Hepatic stellate cell (primary cell): ENCODE measurements at regions not wholly inside any gene's neighbourhood (a gene's known extent, or its start where the extent isn't known, plus 50 kb on each side); places are given as distances from the start of the nearest gene placed in this dataset.

ENCODE experiments used
- DNase-seq: peaks from one replicate; pipeline ENCODE4 v3.0.0; 2011; ENCODE audit warnings: low spot score

GRCh38 chr19:30153326-30154210 is 211.5 kb downstream of the URI1 start:
- DNase-seq, result no peak

- no peak for DNase-seq
Observed at GRCh38 chr19:30154410-30154809, 212.4 kb downstream of the URI1 start.

DNA sequence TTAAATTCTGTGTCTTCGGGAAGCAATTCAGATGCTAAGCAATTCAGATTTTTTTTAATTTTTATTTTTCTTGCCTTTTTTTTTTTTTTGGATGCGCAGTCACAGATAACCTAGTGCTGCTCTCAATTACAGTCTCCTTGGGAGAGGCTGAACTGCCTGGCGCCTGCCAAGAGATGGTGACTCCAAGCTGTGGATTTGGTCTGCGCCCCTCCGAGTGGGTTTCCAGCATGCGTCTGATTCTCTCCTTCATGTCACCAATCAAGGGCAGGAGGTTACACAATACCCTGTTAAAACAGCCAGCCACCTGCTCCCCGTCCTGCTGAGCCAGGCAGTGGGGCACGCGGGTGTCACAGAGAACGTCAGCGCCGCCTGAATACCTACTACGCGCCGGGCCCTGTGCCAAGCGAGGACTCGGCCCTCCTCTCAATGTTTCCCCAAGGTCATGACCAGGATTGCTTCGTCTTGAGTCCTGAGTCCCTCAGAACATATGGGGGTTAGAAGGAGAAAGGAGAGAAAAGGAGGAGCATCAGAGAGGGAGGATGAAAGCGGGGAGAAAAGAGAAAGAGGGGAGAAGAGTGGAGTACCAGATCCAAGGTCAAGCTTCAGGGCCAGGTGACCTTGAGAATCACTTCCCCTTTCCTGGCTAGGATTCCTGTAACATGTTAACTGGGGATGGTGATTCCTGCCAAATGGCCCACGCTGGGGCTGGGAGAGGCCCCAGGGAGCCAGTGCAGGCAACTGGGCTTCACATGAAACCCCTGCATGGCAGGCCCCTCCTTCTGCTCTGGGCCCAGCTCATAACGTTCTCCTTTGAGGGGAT is 213.6 kb downstream of the URI1 start:
- no peak for DNase-seq

DNA sequence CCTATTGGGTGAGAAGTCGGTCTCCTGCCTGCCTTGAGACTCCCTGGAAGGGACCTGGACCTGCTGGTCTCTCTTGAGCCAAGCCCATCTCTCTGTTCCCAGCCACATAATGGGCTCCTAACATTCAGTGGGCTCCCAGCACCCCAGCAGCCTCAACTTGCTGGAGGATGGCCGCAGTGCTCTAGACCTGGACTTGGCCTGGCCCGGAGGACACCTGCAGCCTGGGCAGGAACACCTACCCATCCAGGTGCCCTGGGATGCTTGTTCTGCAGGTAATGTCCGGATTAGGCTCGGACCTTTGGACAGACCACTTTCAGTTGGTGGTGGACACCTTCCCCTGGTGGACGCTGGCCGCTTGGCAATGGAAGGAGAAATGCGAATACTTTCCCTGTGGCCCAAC is 214.6 kb downstream of the URI1 start:
- no peak for DNase-seq

GRCh38 chr19:30158067-30158892 is 213.9 kb upstream of the ZNF536 start:
- DNase-seq, result no peak

DNA sequence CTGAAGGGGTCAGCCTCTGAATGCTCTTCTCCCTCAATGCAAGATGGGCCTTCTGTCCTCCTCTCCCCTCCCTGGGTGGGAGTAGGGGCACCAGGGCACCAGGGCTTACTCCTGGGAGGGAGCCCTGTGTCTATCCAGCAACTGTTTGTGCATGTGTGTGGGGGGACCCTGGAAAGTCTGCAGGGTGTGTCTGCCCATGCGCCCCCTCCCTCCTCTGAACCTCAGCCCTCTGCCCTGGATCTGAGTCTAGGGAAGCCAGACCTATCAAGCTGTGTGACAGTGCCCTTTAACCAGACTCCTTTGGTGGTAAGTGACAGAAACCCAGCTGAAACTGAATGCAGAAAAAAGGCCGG is 213.3 kb upstream of the ZNF536 start:
- no peak for DNase-seq

DNA sequence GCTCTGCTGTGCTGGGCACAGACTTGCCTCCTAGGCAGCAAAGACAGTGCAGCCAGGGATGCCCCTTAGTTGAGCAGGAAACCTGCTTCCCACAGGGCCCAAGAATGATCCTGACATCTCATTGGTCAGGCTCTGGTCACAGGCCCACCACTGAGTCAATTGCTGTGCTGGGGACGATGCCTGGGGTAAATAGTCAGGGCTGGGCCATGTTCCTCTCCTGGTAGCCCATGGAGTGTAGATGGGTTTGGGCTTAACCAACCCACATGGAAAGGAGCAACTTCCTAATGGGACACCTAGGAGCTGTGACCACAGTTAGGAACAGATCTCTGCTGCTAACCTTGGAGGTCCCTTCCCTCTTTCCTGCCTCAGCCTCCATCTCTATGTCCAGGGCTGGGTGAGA is 212.5 kb upstream of the ZNF536 start:
- no peak for DNase-seq

DNA sequence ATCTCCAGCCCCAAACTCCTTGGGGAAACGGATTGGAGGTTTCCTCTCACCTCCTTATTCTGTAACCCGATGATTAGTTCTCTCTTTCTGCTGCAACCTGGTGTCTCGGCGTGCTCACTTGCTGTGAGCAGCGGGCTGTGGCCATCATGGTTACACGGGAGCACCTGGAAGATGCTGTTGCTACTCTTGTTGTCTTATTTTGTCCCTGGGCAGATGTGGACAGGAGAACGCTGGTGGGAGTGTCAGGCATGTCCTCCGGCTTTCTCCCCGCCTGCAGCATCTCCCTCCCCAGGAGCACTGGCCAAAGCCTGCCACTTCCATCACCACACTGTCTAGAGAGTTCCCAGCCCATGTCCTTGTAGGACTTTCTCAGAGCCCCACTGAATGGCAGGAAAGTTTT is 211.8 kb upstream of the ZNF536 start:
- DNase-seq, result no peak

- no peak for DNase-seq
Observed at GRCh38 chr19:30161021-30161655, 211.0 kb upstream of the ZNF536 start.

DNA sequence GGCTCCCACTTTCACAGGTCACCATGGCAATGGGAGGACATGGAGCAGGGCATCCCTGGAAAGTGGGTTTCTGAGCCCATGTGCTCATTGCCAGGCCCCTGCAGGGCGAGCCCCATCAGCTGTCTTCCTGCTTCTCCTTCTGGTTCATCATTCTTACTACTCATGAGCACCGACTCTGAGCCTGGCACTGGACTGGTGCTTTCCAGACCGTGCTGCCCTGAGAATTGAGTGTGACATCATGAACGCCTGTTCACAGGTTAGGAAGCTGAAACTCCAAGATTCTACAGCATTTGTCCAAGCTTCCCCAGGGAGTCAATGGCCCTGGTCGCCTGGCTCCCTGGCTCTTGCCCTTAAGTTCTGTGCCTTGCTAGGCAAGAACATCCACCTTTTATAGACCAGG is 210.4 kb upstream of the ZNF536 start:
- no peak for DNase-seq

GRCh38 chr19:30162718-30163117 is 209.5 kb upstream of the ZNF536 start:
- DNase-seq, result no peak

GRCh38 chr19:30163663-30164062 is 208.5 kb upstream of the ZNF536 start:
- no peak for DNase-seq

DNA sequence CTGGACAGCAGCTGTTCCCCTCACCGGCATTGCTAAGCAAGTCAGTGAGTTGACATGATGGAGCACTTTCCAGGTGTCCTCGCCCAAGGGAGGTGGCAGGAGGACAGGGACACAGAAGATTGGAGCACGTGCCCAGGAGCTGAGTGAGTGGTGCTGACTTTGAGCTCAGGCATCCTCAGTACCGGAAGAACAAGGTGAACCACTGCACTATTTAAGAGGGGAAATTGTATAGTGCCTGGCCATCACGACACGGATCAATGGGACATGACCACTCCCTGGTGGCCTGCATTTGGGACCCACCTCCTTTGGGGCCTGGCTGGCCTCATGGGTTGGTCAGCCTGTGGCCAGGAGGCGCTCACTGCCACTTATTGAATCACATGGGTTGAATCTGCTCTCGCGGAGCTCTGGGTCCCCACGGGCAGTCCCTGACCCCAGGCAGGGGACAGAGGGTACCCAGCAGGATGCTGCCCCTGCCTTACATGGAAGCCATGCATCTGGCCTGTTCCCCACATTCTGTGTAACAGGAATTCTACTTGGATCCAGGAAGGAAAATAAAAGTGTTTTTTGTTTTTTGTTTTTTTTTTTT is 206.9 kb upstream of the ZNF536 start:
- DNase-seq, result no peak

GRCh38 chr19:30167206-30167868 is 204.8 kb upstream of the ZNF536 start:
- DNase-seq, result no peak

DNA sequence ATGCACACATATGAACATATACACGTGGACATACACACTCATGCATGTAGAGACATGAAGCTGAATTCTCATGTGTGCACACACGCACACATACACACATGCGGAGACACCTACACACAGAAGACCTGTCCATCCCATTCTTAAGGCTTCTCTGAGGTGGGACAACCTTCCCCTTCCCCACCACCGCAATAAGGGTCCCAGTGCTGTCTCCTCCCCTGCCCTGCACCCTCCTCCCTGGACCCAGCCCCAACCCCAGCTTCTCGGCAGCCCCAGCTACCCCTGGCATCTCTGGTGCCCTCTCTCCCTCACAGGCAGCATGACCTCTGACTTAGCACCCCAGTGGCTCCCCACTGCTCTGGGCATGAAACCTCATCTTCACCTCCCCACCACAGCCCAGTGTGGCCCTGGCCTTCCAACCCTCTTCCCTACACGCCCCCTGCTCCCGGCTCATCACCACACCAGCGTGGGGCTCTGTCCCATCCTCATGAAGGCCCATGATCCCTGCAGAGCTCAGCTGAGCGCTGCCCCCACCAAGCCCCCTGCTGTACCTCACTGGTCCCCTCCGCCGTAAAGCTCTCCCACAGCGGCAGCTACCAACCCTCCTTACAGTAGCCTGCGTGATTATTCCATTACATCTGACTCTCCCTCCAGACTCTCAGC is 204.1 kb upstream of the ZNF536 start:
- no peak for DNase-seq

- no peak for DNase-seq
Observed at GRCh38 chr19:30168760-30169159, 203.4 kb upstream of the ZNF536 start.

- DNase-seq, result no peak
Observed at GRCh38 chr19:30169196-30169900, 202.8 kb upstream of the ZNF536 start.

- no peak for DNase-seq
Observed at GRCh38 chr19:30170081-30170480, 202.1 kb upstream of the ZNF536 start.

DNA sequence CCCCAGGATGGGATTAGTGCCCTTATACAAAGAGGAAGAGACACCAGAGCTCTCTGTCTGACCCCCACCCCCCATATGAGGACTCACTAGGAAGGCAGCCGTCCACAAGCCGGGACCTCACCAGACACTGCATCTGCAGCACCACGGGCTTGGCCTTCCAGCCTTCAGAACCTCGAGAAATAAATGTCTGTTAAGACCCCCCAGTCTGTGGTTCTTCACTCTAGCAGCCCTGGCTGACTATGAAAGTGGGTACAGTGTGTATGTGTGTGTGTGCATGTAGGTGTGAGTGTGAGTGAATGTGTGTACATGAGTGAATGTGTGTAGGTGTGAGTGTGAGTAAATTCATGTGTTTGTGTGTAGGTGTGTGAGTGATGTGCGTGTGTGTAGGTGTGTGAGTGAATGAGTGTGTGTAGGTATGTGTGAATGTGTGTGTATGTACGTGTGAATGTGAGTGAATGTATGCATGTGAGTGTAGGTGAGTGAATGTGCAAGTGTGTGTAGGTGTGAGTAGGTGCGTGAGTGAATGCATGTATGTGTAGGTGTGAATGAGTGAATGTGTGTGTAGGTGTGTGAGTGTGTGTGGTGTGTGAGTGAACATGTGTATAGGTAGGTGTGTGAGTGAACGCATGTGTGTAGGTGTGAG is 201.6 kb upstream of the ZNF536 start:
- no peak for DNase-seq
